DND-41 (cell line): ENCODE measurements at regions not wholly inside any gene's neighbourhood (a gene's known extent, or its start where the extent isn't known, plus 50 kb on each side); places are given as distances from the start of the nearest gene placed in this dataset.

ENCODE experiments used
- CTCF ChIP-seq: IDR thresholded peaks from 2 replicates; pipeline ENCODE4 v1.5.1; 2012; ENCODE audit warnings: borderline replicate concordance, low read length, moderate library complexity, mild to moderate bottlenecking; ENCODE audit not compliant: poor library complexity, severe bottlenecking; ENCODE audit errors: extremely low read depth
- EZH2 ChIP-seq: IDR thresholded peaks from 3 replicates; pipeline ENCODE4 v1.6.1; 2012; ENCODE audit warnings: borderline replicate concordance, low read depth, mild to moderate bottlenecking, moderate library complexity, low read length, inconsistent platforms; ENCODE audit not compliant: severe bottlenecking

DNA sequence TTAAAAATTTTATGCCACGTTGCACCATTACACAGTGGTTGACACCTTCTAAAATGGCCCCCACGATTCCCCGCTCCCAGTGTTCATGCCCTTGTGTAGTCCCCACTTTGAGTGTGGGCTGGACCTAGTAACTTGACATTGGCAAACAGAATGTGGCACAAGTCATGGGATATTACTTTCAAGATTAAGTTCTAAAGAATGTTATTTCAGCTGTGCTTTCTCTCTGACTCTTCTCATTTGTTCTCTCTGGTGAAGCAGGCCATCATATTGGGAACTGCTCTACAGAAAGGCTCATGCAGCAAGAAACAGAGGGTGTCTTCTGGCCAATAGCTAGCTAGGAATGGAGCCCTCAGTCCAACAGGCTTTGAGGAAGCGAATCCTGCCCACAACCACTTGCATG lies 67.1 kb downstream of the ATXN3L start:
- TF ChIP-seq CTCF (no peak), EZH2 (no peak)
